Ishikawa (cell line): ENCODE measurements at regions not wholly inside any gene's neighbourhood (a gene's known extent, or its start where the extent isn't known, plus 50 kb on each side); places are given as distances from the start of the nearest gene placed in this dataset.
A peak's percentile ranks its signal among the peaks of the same experiment; 100 is the strongest.

ENCODE experiments used
- CEBPB ChIP-seq: IDR thresholded peaks from 2 replicates; pipeline ENCODE4 v1.6.1; 2012
- CREB1 ChIP-seq: IDR thresholded peaks from 2 replicates; pipeline ENCODE4 v1.6.1; 2012; ENCODE audit warnings: low read depth
- EGR1 ChIP-seq: IDR thresholded peaks from 2 replicates; pipeline ENCODE4 v1.6.1; 2012
- EP300 ChIP-seq: IDR thresholded peaks from 2 replicates; pipeline ENCODE4 v1.6.1; 2012; ENCODE audit warnings: borderline replicate concordance
- FOXM1 ChIP-seq: IDR thresholded peaks from 2 replicates; pipeline ENCODE4 v1.6.1; 2012; ENCODE audit warnings: low read depth, borderline replicate concordance
- NFIC ChIP-seq: IDR thresholded peaks from 2 replicates; pipeline ENCODE4 v1.6.1; 2012
- RAD21 ChIP-seq: IDR thresholded peaks from 2 replicates; pipeline ENCODE4 v1.6.1; 2012; ENCODE audit warnings: low read depth
- TAF1 ChIP-seq: IDR thresholded peaks from 2 replicates; pipeline ENCODE4 v1.6.1; 2012; ENCODE audit warnings: low read depth, mild to moderate bottlenecking
- TCF12 ChIP-seq: IDR thresholded peaks from 2 replicates; pipeline ENCODE4 v1.6.1; 2012; ENCODE audit warnings: low read depth
- TEAD4 ChIP-seq: IDR thresholded peaks from 2 replicates; pipeline ENCODE4 v1.6.1; 2012
- USF1 ChIP-seq: IDR thresholded peaks from 2 replicates; pipeline ENCODE4 v1.6.1; 2012
- YY1 ChIP-seq: IDR thresholded peaks from 2 replicates; pipeline ENCODE4 v1.6.1; 2012; ENCODE audit warnings: low read depth
- ZBTB7A ChIP-seq: IDR thresholded peaks from 2 replicates; pipeline ENCODE4 v1.6.1; 2012; ENCODE audit warnings: low read depth
- TF ChIP-seq, protein P1 (sequence below): IDR thresholded peaks from 2 replicates; pipeline ENCODE4 v1.6.1; 2012; ENCODE audit warnings: low read depth, mild to moderate bottlenecking
- TF ChIP-seq, protein P2 (sequence below): IDR thresholded peaks from 2 replicates; pipeline ENCODE4 v1.6.1; 2012

- TF ChIP-seq FOXM1 (no peak), EP300 (no peak), NFIC (no peak), ZBTB7A (no peak), RAD21 (no peak), TCF12 (no peak), CEBPB (no peak), USF1 (no peak), EGR1 (no peak), TAF1 (no peak), TEAD4 (no peak), YY1 (no peak), CREB1 (no peak)
- TF ChIP-seq, protein P1, sequence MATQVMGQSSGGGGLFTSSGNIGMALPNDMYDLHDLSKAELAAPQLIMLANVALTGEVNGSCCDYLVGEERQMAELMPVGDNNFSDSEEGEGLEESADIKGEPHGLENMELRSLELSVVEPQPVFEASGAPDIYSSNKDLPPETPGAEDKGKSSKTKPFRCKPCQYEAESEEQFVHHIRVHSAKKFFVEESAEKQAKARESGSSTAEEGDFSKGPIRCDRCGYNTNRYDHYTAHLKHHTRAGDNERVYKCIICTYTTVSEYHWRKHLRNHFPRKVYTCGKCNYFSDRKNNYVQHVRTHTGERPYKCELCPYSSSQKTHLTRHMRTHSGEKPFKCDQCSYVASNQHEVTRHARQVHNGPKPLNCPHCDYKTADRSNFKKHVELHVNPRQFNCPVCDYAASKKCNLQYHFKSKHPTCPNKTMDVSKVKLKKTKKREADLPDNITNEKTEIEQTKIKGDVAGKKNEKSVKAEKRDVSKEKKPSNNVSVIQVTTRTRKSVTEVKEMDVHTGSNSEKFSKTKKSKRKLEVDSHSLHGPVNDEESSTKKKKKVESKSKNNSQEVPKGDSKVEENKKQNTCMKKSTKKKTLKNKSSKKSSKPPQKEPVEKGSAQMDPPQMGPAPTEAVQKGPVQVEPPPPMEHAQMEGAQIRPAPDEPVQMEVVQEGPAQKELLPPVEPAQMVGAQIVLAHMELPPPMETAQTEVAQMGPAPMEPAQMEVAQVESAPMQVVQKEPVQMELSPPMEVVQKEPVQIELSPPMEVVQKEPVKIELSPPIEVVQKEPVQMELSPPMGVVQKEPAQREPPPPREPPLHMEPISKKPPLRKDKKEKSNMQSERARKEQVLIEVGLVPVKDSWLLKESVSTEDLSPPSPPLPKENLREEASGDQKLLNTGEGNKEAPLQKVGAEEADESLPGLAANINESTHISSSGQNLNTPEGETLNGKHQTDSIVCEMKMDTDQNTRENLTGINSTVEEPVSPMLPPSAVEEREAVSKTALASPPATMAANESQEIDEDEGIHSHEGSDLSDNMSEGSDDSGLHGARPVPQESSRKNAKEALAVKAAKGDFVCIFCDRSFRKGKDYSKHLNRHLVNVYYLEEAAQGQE, result no peak
- TF ChIP-seq, protein P2, sequence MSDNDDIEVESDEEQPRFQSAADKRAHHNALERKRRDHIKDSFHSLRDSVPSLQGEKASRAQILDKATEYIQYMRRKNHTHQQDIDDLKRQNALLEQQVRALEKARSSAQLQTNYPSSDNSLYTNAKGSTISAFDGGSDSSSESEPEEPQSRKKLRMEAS, result no peak
Observed at GRCh38 chr12:124626971-124627411, 59.6 kb upstream of the NCOR2 start.

DNA sequence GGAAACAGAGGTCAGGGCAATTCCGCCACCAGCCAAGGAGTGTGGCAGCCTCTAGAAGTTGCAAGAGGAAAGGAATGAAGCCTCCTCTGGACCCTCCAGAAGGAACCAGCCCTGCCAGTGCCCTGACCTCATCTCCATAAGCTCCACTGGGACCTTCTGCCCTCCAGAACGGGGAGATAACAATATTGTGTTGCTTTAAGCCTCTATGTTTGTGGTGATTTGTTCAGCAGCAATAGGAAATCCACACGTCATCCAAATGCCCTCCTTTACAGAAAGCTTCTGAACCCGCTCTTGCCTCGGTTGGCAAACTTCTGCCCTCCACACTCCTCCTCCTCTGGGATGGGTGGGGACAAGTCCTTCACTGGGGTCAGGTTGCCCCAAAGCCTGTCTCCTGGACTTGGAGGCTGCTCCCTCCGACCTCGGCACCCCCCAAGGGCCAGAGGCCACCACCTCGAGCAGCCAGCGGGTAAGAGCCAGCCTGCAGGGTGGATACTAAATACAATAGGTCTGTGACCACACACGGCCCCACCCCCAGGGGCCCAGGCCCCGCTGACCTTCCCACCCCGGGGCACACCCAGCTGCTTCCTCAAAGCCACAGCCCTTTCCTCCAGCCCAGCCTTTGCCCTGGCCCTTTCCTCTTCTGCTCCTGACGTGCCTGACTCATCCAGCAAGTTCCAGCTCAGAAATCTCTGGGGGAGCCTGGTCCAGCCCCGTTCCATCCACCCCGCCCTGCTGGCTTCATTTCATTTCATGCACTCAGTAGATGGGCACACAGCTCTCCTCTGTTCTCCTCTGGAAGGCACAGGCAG lies 58.7 kb upstream of the NCOR2 start:
- TF ChIP-seq EP300, result peak; percentile 83
- TF ChIP-seq USF1, result no peak; the same call in 1 of the 2 replicates
- TF ChIP-seq TAF1, result no peak
- no peak for TF ChIP-seq FOXM1
- TF ChIP-seq, protein P1, result no peak
- peak; percentile 75 for TF ChIP-seq TCF12
- TF ChIP-seq NFIC, result peak; percentile 66
- peak; percentile 63 for TF ChIP-seq TEAD4
- TF ChIP-seq RAD21, result peak; percentile 31; the same call in 1 of the 2 replicates
- no peak for TF ChIP-seq CEBPB
- peak; percentile 70; the same call in 1 of the 2 replicates for TF ChIP-seq ZBTB7A
- no peak for TF ChIP-seq CREB1
- TF ChIP-seq, protein P2, result peak; percentile 11; the same call in 1 of the 2 replicates
- no peak for TF ChIP-seq EGR1
- no peak for TF ChIP-seq YY1

DNA sequence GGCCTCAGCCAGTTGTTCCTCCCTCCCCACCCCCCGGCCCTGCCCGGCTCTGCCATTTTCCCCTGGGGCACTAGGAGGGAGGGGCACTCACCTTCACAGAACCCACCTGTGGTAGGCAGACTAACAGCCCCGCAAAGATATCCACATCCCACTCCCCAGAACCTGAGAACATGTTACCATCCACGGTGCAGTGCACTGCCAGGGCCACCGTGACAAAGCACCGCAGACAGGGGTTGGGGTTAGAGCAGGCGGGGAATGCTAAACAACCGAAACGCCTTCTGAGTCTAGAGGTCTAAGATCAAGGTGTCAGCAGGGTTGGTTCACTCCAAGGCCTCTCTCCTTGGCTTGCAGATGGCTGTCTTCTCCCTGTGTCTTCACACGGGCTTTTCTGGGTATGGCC lies 57.4 kb upstream of the NCOR2 start:
- TF ChIP-seq CREB1, result no peak
- no peak for TF ChIP-seq ZBTB7A
- no peak for TF ChIP-seq FOXM1
- no peak for TF ChIP-seq USF1
- TF ChIP-seq, protein P2, result no peak

DNA sequence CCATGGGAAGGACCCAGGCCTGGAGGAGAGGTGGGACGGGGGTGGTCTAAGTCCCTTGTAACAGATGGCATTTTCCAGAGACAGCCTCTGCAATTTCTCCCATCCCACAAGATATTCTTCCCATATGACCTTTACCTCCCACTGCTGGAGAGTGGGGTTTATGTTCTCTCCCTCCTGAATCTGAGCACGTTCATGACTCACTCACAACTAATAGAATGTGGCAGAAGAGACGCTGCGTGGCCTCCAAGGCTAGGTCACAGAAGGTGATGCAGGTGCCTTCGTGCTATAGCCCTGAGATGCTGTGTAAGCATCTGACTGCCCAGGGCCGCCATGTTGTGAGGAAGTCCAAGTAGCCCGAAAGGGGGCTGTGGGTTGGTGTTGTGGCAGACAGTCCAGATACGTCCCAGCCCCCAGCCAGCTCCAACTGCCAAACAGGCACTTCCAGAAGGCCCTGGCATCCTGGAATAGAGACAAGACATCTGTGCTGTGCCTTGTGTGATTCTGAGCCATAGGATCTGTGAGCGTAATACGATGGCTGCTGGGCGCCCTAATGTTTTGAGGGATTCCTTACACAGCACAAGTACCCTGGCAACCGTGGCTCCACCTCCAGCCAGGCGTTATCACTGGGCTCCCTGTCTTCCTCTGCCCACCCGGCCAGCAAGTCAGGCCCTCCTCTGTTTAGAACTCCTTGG lies 56.1 kb upstream of the NCOR2 start:
- TF ChIP-seq CEBPB (no peak), YY1 (0 out of 2 replicates have a peak, but pooled peaks have one; percentile 20), RAD21 (no peak)

GRCh38 chr12:124622764-124623163 lies 55.4 kb upstream of the NCOR2 start:
- TF ChIP-seq YY1 (no peak), TAF1 (no peak), CEBPB (no peak), ZBTB7A (no peak), EGR1 (no peak), RAD21 (no peak), USF1 (no peak), FOXM1 (no peak), CREB1 (no peak), TCF12 (no peak), NFIC (no peak), EP300 (no peak), TEAD4 (no peak)
- TF ChIP-seq, protein P2, result no peak
- TF ChIP-seq, protein P1, result no peak
